Adrenal gland (tissue), 5 donors: ENCODE measurements at regions not wholly inside any gene's neighbourhood (a gene's known extent, or its start where the extent isn't known, plus 50 kb on each side); places are given as distances from the start of the nearest gene placed in this dataset.

Source experiments
- CTCF ChIP-seq, 6 experiments: fragments of 450-650 bp in 4 of 6; fragments of 200-600 bp in 2 of 6; sonication (generic) in 1 of 6; IDR thresholded peaks; 1 replicate in 5 of 6; 2 replicates in 1 of 6; pipeline versions ENCODE4 v1.5.1 to v1.8.0; 2016 to 2021; ENCODE audit warnings: antibody characterized with exemption in 6 of 6, mild to moderate bottlenecking in 2 of 6, moderate library complexity in 1 of 6
- POLR2A ChIP-seq, 2 donors: fragments of 450-650 bp; IDR thresholded peaks; one replicate each; pipeline ENCODE4 v1.6.1; 2017; ENCODE audit warnings: antibody characterized with exemption in 2 of 2, mild to moderate bottlenecking in 2 of 2, moderate library complexity in 1 of 2
- donor health status: DM: no; HTN: no; CAD: no.

GRCh38 chr15:52879145-52879544 is 89.0 kb upstream of the ONECUT1 start:
- TF ChIP-seq CTCF (IDR thresholded peaks at IDR 0.05) (no peak), POLR2A (IDR thresholded peaks at IDR 0.05) (no peak)
